ENCODE measurements at regions not wholly inside any gene's neighbourhood (a gene's known extent, or its start where the extent isn't known, plus 50 kb on each side); places are given as distances from the start of the nearest gene placed in this dataset.
A peak's percentile ranks its signal among the peaks of the same experiment; 100 is the strongest.
"Not testable (repeated sequence)": the region's sequence is repeated elsewhere in the genome, so short reads cannot be mapped to it uniquely, and the experiment has no call there.

DNA sequence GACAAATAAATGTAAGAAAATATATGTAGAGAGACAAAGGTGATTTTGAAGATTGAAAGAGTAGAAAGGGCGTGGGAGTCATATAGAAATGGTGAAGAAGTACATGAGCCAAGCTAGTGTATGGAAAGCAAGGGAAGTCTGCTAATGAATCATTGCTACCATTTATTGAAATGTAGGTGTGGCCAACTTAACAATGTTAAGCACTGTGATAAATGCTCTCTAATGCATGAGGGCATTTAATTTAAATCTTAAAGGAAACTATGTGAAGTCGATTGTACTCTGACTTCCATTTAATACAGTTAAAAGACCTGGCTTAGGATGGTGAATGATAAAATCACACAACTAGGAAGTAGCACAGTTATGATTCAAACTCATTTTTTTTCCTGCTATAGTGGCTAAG, 219.9 kb downstream of the CASP12 start:
- TF ChIP-seq SCRT2 (tag by site-specific recombination; IDR thresholded peaks at IDR 0.05) (no peak), PRDM1 (tag by site-specific recombination; IDR thresholded peaks at IDR 0.05) (no peak)
- Histone ChIP-seq H3K36me3 (ENCODE audit: control insufficient read depth in 2 of 2, insufficient read depth in 1 of 2, low read length in 2 of 2) (no peaks in the 10 kb centered on the region), H3K9me3 (ENCODE audit: control insufficient read depth, insufficient read depth, low read depth, low read length) (no peaks in the 10 kb centered on the region), H3K4me1 (ENCODE audit: control insufficient read depth, insufficient read depth, low read length) (no peaks in the 10 kb centered on the region), H3K27ac (ENCODE audit: extremely low read depth, low read depth, low read length) (no peak overlapping the region), H3K4me3 (ENCODE audit: low read depth, low read length) (no peak overlapping the region)
- ChIA-PET CTCF (no interaction called here), POLR2A (no interaction called here)

- H3K4me1 ChIP-seq (ENCODE audit: control insufficient read depth, insufficient read depth, low read length); H3K27ac ChIP-seq (ENCODE audit: extremely low read depth, low read depth, low read length); CTCF ChIA-PET; H3K4me3 ChIP-seq (ENCODE audit: low read depth, low read length); H3K36me3 ChIP-seq (ENCODE audit: control insufficient read depth in 2 of 2, insufficient read depth in 1 of 2, low read length in 2 of 2); POLR2A ChIA-PET; H3K9me3 ChIP-seq (ENCODE audit: control insufficient read depth, insufficient read depth, low read depth, low read length): not testable (repeated sequence)
Measured at GRCh38 chr11:104677069-104677468, 221.2 kb downstream of the CASP12 start.

DNA sequence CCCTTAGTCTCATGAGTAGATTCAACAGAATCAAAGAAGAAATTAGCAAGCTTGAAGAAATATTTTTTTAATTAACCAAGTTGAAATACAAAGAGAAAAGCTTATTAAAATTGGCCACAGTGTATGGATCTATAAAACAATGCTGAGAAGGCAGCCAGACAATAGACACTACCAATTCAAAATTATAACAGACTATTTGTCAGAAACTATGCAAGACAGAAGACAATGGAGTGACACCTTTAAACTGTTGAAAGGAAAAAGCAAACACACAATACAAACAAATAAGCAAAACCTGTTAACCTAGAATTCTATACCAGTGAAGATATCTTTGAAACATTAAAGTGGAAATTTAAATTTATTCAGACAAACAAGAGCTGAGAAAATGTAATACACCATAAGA, 225.4 kb downstream of the CASP12 start:
- Histone ChIP-seq H3K27ac (ENCODE audit: extremely low read depth, low read depth, low read length) (no peak overlapping the region), H3K9me3 (ENCODE audit: control insufficient read depth, insufficient read depth, low read depth, low read length) (no peaks in the 10 kb centered on the region), H3K4me3 (ENCODE audit: low read depth, low read length) (no peak overlapping the region), H3K36me3 (ENCODE audit: control insufficient read depth in 2 of 2, insufficient read depth in 1 of 2, low read length in 2 of 2) (no peaks in the 10 kb centered on the region), H3K4me1 (ENCODE audit: control insufficient read depth, insufficient read depth, low read length) (no peaks in the 10 kb centered on the region)
- ChIA-PET CTCF (no interaction called here), POLR2A (no interaction called here)
- TF ChIP-seq, protein P1, sequence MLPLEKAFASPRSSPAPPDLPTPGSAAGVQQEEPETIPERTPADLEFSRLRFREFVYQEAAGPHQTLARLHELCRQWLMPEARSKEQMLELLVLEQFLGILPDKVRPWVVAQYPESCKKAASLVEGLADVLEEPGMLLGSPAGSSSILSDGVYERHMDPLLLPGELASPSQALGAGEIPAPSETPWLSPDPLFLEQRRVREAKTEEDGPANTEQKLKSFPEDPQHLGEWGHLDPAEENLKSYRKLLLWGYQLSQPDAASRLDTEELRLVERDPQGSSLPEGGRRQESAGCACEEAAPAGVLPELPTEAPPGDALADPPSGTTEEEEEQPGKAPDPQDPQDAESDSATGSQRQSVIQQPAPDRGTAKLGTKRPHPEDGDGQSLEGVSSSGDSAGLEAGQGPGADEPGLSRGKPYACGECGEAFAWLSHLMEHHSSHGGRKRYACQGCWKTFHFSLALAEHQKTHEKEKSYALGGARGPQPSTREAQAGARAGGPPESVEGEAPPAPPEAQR (tag by site-specific recombination; IDR thresholded peaks at IDR 0.05) = no peak
- TF ChIP-seq SCRT1 (tag by site-specific recombination; IDR thresholded peaks at IDR 0.05; ENCODE audit: borderline replicate concordance) (no peak), SETDB1 (IDR thresholded peaks at IDR 0.05; ENCODE audit: insufficient read length, low read length) (peak; percentile 25)

- Histone ChIP-seq H3K4me1 (ENCODE audit: control insufficient read depth, insufficient read depth, low read length) (no peaks in the 10 kb centered on the region), H3K27ac (ENCODE audit: extremely low read depth, low read depth, low read length) (no peak overlapping the region), H3K4me3 (ENCODE audit: low read depth, low read length) (no peak overlapping the region), H3K36me3 (ENCODE audit: control insufficient read depth in 2 of 2, insufficient read depth in 1 of 2, low read length in 2 of 2) (no peaks in the 10 kb centered on the region), H3K9me3 (ENCODE audit: control insufficient read depth, insufficient read depth, low read depth, low read length) (no peaks in the 10 kb centered on the region)
- TF ChIP-seq HOXD13 (CRISPR knock-in tag; IDR thresholded peaks at IDR 0.05; ENCODE audit: borderline replicate concordance) = 0 out of 2 replicates have a peak, but pooled peaks have one; percentile 24
- no peak for TF ChIP-seq ZNF585B (tag by site-specific recombination; IDR thresholded peaks at IDR 0.05)
- POLR2A ChIA-PET = no interaction called here
- CTCF ChIA-PET = interaction anchor here (0.6 kb wide), 1 partner anchor 1362 kb away, joined by 6 read pairs; no protein-coding TSS in a partner anchor
Measured at GRCh38 chr11:104668797-104669463, 229.3 kb downstream of the CASP12 start.

- Histone ChIP-seq H3K9me3 (ENCODE audit: control insufficient read depth, insufficient read depth, low read depth, low read length) (no peaks in the 10 kb centered on the region), H3K36me3 (ENCODE audit: control insufficient read depth in 2 of 2, insufficient read depth in 1 of 2, low read length in 2 of 2) (no peaks in the 10 kb centered on the region), H3K27ac (ENCODE audit: extremely low read depth, low read depth, low read length) (no peak overlapping the region), H3K4me1 (ENCODE audit: control insufficient read depth, insufficient read depth, low read length) (no peaks in the 10 kb centered on the region), H3K4me3 (ENCODE audit: low read depth, low read length) (no peak overlapping the region)
- TF ChIP-seq HOXA7 (CRISPR knock-in tag; IDR thresholded peaks at IDR 0.05; ENCODE audit: borderline replicate concordance) (no peak), ZNF785 (tag by site-specific recombination; IDR thresholded peaks at IDR 0.05) (no peak), ZNF558 (tag by site-specific recombination; IDR thresholded peaks at IDR 0.05) (no peak)
- ChIA-PET POLR2A (no interaction called here), CTCF (no interaction called here)
Measured at GRCh38 chr11:104666624-104667023, 231.6 kb downstream of the CASP12 start.

GRCh38 chr11:104665641-104666040, 232.6 kb downstream of the CASP12 start:
- Histone ChIP-seq H3K4me3 (ENCODE audit: low read depth, low read length) (no peak overlapping the region), H3K27ac (ENCODE audit: extremely low read depth, low read depth, low read length) (no peak overlapping the region), H3K4me1 (ENCODE audit: control insufficient read depth, insufficient read depth, low read length) (no peaks in the 10 kb centered on the region), H3K36me3 (ENCODE audit: control insufficient read depth in 2 of 2, insufficient read depth in 1 of 2, low read length in 2 of 2) (no peaks in the 10 kb centered on the region), H3K9me3 (ENCODE audit: control insufficient read depth, insufficient read depth, low read depth, low read length) (no peaks in the 10 kb centered on the region)
- CTCF ChIA-PET = no interaction called here
- POLR2A ChIA-PET = no interaction called here
- TF ChIP-seq, protein P2, sequence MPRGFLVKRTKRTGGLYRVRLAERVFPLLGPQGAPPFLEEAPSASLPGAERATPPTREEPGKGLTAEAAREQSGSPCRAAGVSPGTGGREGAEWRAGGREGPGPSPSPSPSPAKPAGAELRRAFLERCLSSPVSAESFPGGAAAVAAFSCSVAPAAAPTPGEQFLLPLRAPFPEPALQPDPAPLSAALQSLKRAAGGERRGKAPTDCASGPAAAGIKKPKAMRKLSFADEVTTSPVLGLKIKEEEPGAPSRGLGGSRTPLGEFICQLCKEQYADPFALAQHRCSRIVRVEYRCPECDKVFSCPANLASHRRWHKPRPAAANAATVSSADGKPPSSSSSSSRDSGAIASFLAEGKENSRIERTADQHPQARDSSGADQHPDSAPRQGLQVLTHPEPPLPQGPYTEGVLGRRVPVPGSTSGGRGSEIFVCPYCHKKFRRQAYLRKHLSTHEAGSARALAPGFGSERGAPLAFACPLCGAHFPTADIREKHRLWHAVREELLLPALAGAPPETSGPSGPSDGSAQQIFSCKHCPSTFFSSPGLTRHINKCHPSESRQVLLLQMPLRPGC (tag by site-specific recombination; IDR thresholded peaks at IDR 0.05) = no peak
- no peak for TF ChIP-seq ZNF555 (tag by site-specific recombination; conservative IDR thresholded peaks at IDR 0.05)
- no peak for TF ChIP-seq ZNF239 (tag by site-specific recombination; IDR thresholded peaks at IDR 0.05)
- TF ChIP-seq HOXA7 (CRISPR knock-in tag; IDR thresholded peaks at IDR 0.05; ENCODE audit: borderline replicate concordance) = no peak
- no peak for TF ChIP-seq YY1 (tag by site-specific recombination; IDR thresholded peaks at IDR 0.05)
- TF ChIP-seq FEZF1 (tag by site-specific recombination; IDR thresholded peaks at IDR 0.05) = no peak
- TF ChIP-seq ZNF777 (tag by site-specific recombination; IDR thresholded peaks at IDR 0.05; ENCODE audit: borderline replicate concordance) = no peak
- no peak for TF ChIP-seq TRIM28 (IDR thresholded peaks at IDR 0.05; ENCODE audit: borderline replicate concordance, low read length)
- TF ChIP-seq, protein P3, sequence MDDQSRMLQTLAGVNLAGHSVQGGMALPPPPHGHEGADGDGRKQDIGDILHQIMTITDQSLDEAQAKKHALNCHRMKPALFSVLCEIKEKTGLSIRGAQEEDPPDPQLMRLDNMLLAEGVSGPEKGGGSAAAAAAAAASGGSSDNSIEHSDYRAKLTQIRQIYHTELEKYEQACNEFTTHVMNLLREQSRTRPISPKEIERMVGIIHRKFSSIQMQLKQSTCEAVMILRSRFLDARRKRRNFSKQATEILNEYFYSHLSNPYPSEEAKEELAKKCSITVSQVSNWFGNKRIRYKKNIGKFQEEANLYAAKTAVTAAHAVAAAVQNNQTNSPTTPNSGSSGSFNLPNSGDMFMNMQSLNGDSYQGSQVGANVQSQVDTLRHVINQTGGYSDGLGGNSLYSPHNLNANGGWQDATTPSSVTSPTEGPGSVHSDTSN (CRISPR knock-in tag; IDR thresholded peaks at IDR 0.05) = no peak

Data from HEK293 (cell line).